Heart left ventricle (tissue), 16 donors: ENCODE measurements at regions not wholly inside any gene's neighbourhood (a gene's known extent, or its start where the extent isn't known, plus 50 kb on each side); places are given as distances from the start of the nearest gene placed in this dataset.
"Not testable (repeated sequence)": the region's sequence is repeated elsewhere in the genome, so short reads cannot be mapped to it uniquely, and the experiment has no call there.

ENCODE experiments used
- ATAC-seq, 4 donors: fragments of 200-7000 bp; cut with Tn5 transposase; one replicate each; pipeline ENCODE4 v1.9.1; 2020 to 2022; ENCODE audit warnings: moderate library complexity in 4 of 4, mild to moderate bottlenecking in 3 of 4, moderate number of reproducible peaks in 1 of 4
- DNase-seq, 5 donors: peaks; one replicate each; pipeline ENCODE4 v3.0.0-alpha.2; 2020
- H3K27ac ChIP-seq, 12 donors: fragments of 200-600 bp; sonication (generic) in 4 of 12; one replicate each; pipeline versions ENCODE4 v1.5.0 to v1.8.0; 2016 to 2022; ENCODE audit warnings: mild to moderate bottlenecking in 2 of 12
- H3K27me3 ChIP-seq, 9 donors: fragments of 200-600 bp; sonication (generic) in 2 of 9; one replicate each; pipeline versions ENCODE4 v1.5.1 to v1.8.0; 2016 to 2022; ENCODE audit warnings: mild to moderate bottlenecking in 3 of 9
- H3K36me3 ChIP-seq, 9 donors: fragments of 200-600 bp; sonication (generic) in 2 of 9; one replicate each; pipeline versions ENCODE4 v1.5.0 to v1.8.0; 2018 to 2022; ENCODE audit warnings: mild to moderate bottlenecking in 2 of 9
- H3K4me1 ChIP-seq, 12 donors: fragments of 200-600 bp; sonication (generic) in 4 of 12; one replicate each; pipeline versions ENCODE4 v1.5.0 to v1.8.0; 2016 to 2022; ENCODE audit warnings: mild to moderate bottlenecking in 3 of 12
- H3K4me3 ChIP-seq, 12 donors: fragments of 200-600 bp; sonication (generic) in 4 of 12; one replicate each; pipeline versions ENCODE4 v1.5.0 to v1.8.0; 2017 to 2022; ENCODE audit warnings: mild to moderate bottlenecking in 9 of 12, moderate library complexity in 4 of 12
- H3K9me3 ChIP-seq, 12 donors: fragments of 200-600 bp; sonication (generic) in 4 of 12; one replicate each; pipeline versions ENCODE4 v1.5.0 to v1.8.0; 2016 to 2022; ENCODE audit warnings: mild to moderate bottlenecking in 1 of 12
- POLR2A ChIP-seq, 2 donors: fragments of 450-650 bp; IDR thresholded peaks; one replicate each; pipeline ENCODE4 v1.6.1; 2017; ENCODE audit warnings: antibody characterized with exemption in 2 of 2, mild to moderate bottlenecking in 2 of 2, moderate library complexity in 2 of 2
- WGBS, 4 donors: extraction: QIAGEN DNeasy Blood & Tissue Kit in 2 of 4; methylation state at CpG; one replicate each; pipeline versions ENCODE4 v1.1.5 to v1.1.7; 2013 to 2018; 5-methylcytosine and 5-hydroxymethylcytosine counted together
- intact Hi-C, 10 donors: fragments of 100-400 bp; cut with DNase I; formaldehyde crosslinking; loops; one replicate each; pipeline versions ENCODE4 v1.11.1 to v1.14.2; 2022
- TF ChIP-seq, protein P1 (sequence below), 12 donors: fragments of 200-600 bp; sonication (generic) in 4 of 12; IDR thresholded peaks; one replicate each; pipeline versions ENCODE4 v1.5.0 to v1.8.0; 2018 to 2022; ENCODE audit warnings: antibody characterized with exemption in 12 of 12, mild to moderate bottlenecking in 5 of 12
- donor health status: ischemic (EF 13 %, LVEDD 7.1; RV severe dilation, severe dysfunction).
- donor health status: healthy with polysubstance abuse.
- donor health status: DM: no; HTN: yes; CAD: no.
- donor health status: DM: no; HTN: no; CAD: no.
- donor health status: ischemic (EF 25% LVEDD 6.9; RV normal size, moderate dysfunction).
- donor health status: ischemic (EF 25% LVEDD 5.7; RV mildly dilated, moderate dysfunction).
- donor health status: healthy.
- donor health status: DM: yes; HTN: yes; CAD: no.
- donor health status: ischemic (EF 35%, LVEDD 5.7; RV mildly dilated, moderate dysfunction).
- donor health status: nonischemic (EF 11% LVEDD 7.7; RV severe dilation, severe dysfunction).
- donor health status: DM: yes; HTN: yes; CAD: no.
- donor health status: PGD.
- donor health status: ischemic (EF 29% LVEDD 5.4; RV normal size, mild dysfunction).
- donor health status: nonischemic (EF 23%, LVEDD 6.1; RV moderate dilation, normal function).

- Histone ChIP-seq H3K27ac (no peak overlapping the region), H3K9me3 (no peaks in the 10 kb centered on the region), H3K36me3 (no peaks in the 10 kb centered on the region), H3K27me3 (no peaks in the 10 kb centered on the region), H3K4me3 (no peak overlapping the region), H3K4me1 (no peaks in the 10 kb centered on the region)
- no peak for DNase-seq
- intact Hi-C loops: no loop called here
- WGBS, 4 donors: 94 to 97% methylated on average over 2 of the region's 2 CpGs; no CpG with 5 or more reads in 2 of the 4 donors
- TF ChIP-seq, protein P1, sequence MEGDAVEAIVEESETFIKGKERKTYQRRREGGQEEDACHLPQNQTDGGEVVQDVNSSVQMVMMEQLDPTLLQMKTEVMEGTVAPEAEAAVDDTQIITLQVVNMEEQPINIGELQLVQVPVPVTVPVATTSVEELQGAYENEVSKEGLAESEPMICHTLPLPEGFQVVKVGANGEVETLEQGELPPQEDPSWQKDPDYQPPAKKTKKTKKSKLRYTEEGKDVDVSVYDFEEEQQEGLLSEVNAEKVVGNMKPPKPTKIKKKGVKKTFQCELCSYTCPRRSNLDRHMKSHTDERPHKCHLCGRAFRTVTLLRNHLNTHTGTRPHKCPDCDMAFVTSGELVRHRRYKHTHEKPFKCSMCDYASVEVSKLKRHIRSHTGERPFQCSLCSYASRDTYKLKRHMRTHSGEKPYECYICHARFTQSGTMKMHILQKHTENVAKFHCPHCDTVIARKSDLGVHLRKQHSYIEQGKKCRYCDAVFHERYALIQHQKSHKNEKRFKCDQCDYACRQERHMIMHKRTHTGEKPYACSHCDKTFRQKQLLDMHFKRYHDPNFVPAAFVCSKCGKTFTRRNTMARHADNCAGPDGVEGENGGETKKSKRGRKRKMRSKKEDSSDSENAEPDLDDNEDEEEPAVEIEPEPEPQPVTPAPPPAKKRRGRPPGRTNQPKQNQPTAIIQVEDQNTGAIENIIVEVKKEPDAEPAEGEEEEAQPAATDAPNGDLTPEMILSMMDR (IDR thresholded peaks at IDR 0.05): no peak
- TF ChIP-seq POLR2A (IDR thresholded peaks at IDR 0.05): no peak
- no peak for ATAC-seq
These were observed 589.7 kb upstream of the AMELY start for GRCh38 chrY:7501236-7501635.

GRCh38 chrY:7496001-7496400 lies 584.4 kb upstream of the AMELY start:
- no peak for TF ChIP-seq POLR2A (IDR thresholded peaks at IDR 0.05)
- TF ChIP-seq, protein P1 (IDR thresholded peaks at IDR 0.05): no peak
- H3K4me1 ChIP-seq: no peaks in the 10 kb centered on the region
- no peak for DNase-seq
- H3K4me3 ChIP-seq: no peak overlapping the region
- no peaks in the 10 kb centered on the region for H3K27me3 ChIP-seq
- no peak overlapping the region for H3K27ac ChIP-seq
- no peaks in the 10 kb centered on the region for H3K36me3 ChIP-seq
- intact Hi-C loops: no loop called here
- ATAC-seq: no peak
- no peaks in the 10 kb centered on the region for H3K9me3 ChIP-seq
- 76 to 84% methylated on average over 1 of the region's 1 CpG; no CpG with 5 or more reads in 2 of the 4 donors for WGBS, 4 donors

- H3K27me3 ChIP-seq, intact Hi-C loops, H3K4me3 ChIP-seq, DNase-seq, H3K4me1 ChIP-seq, H3K9me3 ChIP-seq, ATAC-seq, H3K36me3 ChIP-seq, H3K27ac ChIP-seq: not testable (repeated sequence)
- 62 to 70% methylated on average over 8 of the region's 8 CpGs; no CpG with 5 or more reads in 2 of the 4 donors for WGBS, 4 donors
These were observed 573.1 kb upstream of the AMELY start for GRCh38 chrY:7484455-7485285.

DNA sequence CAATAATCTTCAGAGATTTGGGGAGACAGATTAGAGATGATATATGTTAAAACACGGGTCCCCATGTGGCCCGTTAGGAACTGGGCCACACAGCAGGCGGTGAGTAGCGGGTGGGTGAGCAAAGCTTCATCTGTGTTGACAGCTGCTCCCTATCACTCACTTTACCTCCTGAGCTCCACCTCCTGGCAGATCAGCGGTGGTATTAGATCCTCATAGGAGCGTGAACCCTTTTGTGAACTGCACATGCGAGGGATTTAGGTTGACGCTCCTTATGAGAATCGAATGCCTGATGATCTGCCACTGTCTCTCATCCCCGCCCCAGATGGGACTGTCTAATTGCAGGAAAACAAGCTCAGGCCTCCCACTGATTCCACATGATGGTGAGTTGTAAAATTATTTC lies 560.4 kb upstream of the AMELY start:
- H3K4me1 ChIP-seq: no peaks in the 10 kb centered on the region
- WGBS, 4 donors: 53 to 61% methylated on average over 10 of the region's 10 CpGs; no CpG with 5 or more reads in 2 of the 4 donors
- intact Hi-C loops: no loop called here
- DNase-seq: no peak
- ATAC-seq: no peak
- H3K27ac ChIP-seq: no peak overlapping the region
- no peaks in the 10 kb centered on the region for H3K9me3 ChIP-seq
- no peak overlapping the region for H3K4me3 ChIP-seq
- H3K36me3 ChIP-seq: no peaks in the 10 kb centered on the region
- TF ChIP-seq, protein P1 (IDR thresholded peaks at IDR 0.05): no peak
- TF ChIP-seq POLR2A (IDR thresholded peaks at IDR 0.05): no peak
- H3K27me3 ChIP-seq: no peaks in the 10 kb centered on the region

- DNase-seq: no peak
- Histone ChIP-seq H3K27me3 (no peaks in the 10 kb centered on the region), H3K4me3 (no peak overlapping the region), H3K9me3 (no peaks in the 10 kb centered on the region), H3K36me3 (no peaks in the 10 kb centered on the region), H3K4me1 (no peaks in the 10 kb centered on the region), H3K27ac (no peak overlapping the region)
- ATAC-seq: no peak
- no peak for TF ChIP-seq POLR2A (IDR thresholded peaks at IDR 0.05)
- TF ChIP-seq, protein P1 (IDR thresholded peaks at IDR 0.05): no peak
- intact Hi-C loops: no loop called here
These were observed 558.5 kb upstream of the AMELY start for GRCh38 chrY:7470037-7470436.
